SKM-1 (cell line): ENCODE measurements at regions not wholly inside any gene's neighbourhood (a gene's known extent, or its start where the extent isn't known, plus 50 kb on each side); places are given as distances from the start of the nearest gene placed in this dataset.
"Not testable (repeated sequence)": the region's sequence is repeated elsewhere in the genome, so short reads cannot be mapped to it uniquely, and the experiment has no call there.

Experiments used
- DNase-seq: peaks from one replicate; lab custom pipeline; 2025; ENCODE audit not compliant: unreplicated experiment; lab: John Stamatoyannopoulos, UW

DNA sequence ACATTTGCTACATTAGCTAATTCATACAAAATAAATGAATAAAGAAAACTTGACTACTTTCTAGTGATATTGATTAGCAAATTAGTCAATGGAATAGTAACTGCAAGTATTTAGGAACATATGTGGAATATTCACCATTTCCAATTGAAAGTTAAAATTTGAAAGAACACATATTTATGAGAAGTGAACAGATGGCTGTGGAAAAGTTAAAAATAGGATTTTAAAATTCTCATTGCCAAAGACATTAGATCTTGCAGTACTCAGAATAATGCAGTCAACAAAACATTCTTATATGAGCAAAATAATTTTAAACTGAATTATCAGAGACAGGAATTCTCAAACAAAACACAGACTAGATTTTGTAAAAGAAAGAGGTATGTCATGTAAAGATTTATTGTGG lies 613.9 kb upstream of the NOVA1 start:
- no peak for DNase-seq

DNA sequence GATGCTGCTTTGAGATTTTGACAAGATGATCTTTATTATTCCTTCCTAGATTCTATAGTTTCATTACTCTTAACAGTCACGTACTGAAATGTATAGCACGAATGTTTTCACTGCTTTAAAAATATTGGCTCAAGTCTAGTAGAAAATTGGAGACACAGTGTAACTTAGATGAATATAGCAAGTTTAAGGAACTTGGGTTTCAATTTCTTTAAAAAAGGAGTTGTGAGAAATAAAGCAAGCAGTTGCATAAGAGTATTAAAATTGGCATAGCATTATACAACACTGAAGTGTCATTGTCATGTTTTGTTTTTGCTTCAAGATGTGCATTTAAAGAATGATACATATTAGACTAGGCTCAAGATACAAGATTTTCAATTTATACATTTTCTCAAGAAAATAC lies 624.8 kb upstream of the NOVA1 start:
- DNase-seq, result no peak

DNA sequence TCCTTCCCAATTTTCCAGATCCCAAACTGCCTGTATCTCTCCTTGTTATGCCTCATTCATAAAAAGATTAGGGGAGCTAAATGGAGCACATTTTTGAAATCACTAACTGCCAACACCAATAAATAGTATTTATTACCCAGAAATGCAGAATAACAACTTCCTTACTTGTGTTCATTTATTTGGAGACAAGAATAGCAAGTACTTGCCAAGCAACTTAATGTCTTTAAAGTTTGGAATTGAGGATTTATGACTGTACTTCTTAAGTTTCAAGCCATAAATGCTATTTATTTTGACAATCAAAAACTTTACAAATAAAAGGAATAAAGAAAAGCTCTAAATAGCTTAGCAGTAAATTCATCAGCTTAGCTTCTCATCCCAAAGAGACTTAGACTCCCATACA lies 626.1 kb upstream of the NOVA1 start:
- DNase-seq, result no peak

DNA sequence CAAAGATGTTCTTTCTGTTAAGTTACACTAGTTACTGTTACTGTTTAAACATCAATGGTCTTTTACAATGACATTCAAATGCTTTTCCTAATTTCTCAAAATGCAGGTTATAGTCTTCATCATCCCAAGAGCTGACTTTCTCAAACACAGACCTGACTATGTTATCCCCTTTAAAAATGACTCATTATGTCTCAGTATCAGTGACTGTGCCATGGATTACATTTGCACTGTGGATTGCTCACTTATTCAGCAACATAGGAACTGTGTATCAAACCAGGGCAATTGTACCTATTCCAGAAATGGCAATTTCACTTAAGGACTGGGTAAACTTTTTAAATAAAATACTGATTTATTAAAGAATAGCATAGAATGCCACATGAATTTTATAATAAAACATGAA lies 630.2 kb upstream of the NOVA1 start:
- DNase-seq, result no peak

DNA sequence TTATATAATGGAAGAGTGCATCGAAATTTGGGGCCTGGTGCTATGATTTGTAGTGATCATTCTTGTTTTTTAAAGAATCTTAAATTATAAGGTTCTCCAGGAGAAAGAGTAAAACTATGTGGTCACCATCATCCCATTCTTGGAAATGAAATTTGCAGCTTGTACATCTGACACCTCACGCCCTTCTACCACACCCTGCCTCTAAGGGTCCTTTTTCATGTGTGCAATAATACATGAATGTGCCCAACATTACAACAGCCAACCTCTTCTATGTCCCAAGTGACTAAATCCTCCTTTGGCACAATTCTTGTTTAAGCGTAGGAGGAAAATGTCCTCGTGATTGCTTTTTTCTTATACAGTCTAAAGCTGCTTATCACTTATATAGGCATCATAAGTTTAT lies 636.5 kb upstream of the NOVA1 start:
- DNase-seq, result no peak

DNA sequence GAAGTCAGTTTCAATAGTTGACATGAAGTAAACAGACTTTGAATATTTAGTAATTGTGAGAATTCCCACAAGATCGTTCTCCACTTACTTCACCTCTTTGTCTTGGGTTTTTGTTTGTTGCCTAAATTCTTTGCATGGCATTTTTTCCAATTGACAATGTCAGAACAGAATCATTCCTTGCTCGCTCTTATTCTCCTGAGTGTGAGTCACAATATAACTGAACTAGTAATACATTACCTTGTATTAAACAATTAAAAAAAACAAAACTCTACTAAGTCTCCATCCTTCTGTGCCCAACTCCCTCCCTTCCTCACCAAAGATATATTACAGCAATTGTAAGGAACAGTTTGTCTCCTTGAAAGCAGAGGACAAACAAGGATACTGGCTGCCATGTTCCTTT lies 638.8 kb upstream of the NOVA1 start:
- DNase-seq, result no peak

DNA sequence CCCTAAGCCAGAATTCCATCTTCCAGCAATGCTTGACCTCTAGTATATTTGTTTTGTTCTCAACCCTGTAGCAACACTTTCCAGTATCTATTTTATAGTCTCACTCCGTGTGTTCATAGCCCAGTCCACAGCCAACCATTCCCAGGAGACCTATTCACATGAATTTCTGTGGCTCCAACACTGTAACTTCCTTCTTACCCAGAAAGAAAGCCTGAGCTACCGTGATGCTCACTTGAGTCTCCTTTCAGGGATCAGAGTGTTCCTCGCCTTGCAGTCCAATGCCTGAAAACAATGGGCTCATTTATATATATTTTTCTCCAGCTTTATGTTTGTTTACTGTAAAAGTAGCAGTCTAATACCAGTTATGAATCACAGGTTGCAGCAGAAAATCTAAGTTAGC lies 645.0 kb upstream of the NOVA1 start:
- DNase-seq, result no peak

DNA sequence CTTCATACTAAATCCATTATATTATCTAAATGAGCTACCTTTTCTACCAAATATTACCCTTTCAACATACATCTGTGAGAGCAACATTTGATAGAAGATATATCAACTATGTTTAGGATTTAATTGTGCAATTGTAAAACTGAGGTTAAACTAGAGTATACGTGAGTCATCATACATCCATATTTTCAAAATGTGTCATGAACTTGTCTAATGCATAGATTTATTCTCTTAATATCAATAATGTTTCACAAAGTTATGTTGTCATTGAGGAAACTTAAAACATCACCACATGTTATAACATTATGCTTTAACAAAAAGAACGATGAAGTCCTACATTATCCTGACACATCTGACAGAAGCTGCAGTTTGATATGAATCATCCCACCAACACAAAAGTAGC lies 645.5 kb upstream of the NOVA1 start:
- no peak for DNase-seq

DNA sequence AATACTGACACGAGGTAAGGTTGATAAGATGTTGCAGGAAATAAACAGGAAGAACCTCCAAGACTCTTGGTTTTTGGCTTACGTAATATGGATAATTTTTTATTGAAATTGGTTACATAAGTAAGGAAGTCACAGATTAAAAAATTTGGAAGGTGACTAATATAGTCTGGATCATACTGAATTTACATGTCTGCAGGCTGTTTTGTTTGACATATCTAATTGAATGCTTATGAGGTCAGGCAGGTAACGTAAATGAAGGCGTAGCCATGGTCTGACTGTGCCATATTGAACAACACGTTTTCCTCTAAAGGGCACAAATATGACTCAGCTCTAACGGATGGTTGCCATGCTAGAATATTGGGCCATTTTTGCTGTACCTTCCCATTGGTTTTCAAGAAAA lies 648.1 kb upstream of the NOVA1 start:
- no peak for DNase-seq

DNA sequence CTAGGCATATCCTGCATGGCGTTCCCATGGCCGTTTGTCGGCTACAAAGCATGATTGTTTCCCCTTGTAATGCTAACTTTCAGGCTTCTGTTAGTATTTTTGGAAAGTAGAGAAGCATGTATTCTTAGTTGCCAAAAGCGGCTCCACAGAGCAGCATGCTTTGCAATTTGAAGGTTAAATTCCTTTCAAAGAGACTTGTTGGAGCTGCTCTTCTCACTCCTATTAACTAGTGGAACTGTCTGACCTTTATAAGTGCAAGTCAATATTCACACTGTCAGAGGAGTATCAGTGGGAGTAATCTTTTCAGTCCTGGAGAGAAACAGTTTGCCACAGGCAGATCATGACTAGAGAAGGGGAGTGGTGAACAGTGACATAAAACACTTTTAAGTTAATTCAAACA lies 656.1 kb upstream of the NOVA1 start:
- DNase-seq, result no peak

DNA sequence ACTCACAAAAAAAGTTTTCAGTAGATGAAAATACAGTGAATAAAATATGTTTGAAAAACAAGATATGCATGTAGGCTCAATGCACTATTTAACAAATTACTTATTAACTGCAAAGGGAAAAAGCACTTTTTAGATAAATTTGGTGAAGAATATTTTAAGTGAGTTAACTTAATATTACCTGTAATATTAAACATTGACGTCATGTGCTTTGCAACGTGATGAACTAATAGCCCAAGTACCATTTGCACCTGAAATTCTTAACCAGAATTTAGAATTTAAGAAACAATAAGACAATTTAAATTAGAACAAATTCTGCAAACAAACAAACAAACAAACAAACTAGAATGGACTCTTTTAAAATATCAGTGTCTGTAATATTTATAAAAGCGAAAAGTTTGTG lies 659.0 kb upstream of the NOVA1 start:
- DNase-seq, result no peak

DNA sequence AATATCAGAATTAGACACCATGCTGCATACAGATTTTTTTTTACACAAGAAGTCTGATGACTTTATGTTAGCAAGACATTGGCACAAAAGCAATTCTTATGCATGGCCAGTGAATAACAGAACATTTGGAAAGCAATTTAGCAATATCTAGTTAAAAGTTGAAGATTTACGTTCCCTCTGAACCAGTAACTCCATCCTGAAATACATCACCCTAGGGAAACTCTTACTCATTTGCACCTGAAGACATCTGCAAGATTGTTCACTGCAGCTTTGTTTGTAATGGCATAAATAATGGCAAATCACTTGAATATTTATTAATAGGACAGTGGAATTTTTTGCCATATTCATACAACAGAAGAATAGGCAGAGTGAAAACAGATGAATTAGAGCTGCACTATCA lies 670.0 kb upstream of the NOVA1 start:
- no peak for DNase-seq

DNA sequence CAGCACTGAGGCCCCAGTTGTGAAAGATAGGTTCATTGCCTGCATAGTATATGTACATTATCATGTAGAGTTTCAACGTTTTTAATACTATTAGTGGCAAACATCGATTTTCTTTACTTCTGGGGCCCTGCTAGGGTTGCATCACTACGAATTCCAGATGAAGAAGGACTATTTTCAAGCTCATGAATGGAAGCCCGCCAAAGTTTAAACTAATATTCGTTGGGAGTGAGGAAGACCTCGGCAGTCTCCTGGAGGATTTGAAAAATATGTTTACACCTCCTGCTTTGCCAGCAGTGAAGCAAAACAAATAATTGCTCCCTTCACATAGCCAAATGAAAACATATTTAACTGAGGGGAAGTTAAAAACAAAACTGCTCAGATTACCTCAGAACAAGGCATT lies 672.9 kb upstream of the NOVA1 start:
- DNase-seq, result no peak

DNA sequence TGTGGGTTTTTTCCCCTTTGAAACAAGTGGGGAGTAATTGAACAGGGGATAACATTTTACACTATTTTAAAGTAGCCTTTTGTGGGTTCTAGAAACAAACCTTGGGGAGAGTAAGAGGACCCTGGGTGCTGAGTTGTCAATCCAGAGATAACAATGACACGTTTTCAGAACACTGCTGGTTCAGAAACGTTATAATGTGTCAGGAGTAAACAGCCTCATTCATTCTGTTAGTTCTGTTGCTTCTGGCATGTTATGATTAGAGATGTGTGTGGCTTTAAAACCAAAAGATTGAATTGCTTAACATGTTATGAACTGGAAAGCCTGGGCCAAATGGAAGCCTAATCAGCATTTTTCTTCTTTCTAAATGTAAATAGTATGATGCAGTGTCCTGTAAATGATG lies 680.5 kb upstream of the NOVA1 start:
- no peak for DNase-seq

DNA sequence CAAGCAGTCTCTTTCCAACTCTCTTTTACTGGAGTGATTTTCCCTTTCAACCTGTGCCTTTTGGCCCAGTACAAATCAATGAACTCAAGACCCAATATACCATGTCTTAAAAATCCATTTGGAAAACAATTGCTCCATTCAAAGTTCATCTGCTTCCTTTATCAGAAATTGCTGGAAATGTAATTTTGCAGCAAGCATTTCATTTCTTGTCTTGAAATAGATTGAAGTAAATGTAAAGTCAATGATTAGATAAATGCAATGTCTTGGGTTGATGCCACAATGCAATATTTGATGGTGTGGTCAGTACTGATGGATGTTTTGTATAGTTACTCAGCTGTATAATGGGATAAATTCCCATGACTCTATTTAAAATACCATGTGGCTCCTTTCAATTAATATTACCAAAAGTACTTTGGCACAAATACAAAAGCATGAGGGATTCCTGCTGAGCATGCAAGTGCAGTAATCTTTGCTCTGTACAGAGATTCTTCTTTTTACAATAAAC lies 707.7 kb upstream of the NOVA1 start:
- DNase-seq, result no peak

DNA sequence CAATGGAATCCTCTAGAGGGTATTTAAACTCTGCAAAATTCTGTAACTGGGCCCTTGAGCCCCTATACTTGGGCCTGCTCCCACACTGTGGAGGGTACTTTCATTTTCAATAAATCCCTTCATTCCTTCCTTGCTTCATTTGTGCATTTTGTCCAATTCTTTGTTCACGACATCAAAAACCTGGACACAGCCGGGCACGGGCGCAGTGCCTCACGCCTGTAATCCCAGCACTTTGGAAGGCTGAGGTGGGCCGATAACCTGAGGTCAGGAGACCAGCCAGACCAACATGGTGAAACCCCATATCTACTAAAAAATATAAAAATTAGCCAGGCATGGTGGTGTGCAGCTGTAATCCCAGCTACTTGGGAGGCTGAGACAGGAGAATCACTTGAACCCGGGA lies 714.9 kb upstream of the NOVA1 start:
- DNase-seq, result not testable (repeated sequence)

DNA sequence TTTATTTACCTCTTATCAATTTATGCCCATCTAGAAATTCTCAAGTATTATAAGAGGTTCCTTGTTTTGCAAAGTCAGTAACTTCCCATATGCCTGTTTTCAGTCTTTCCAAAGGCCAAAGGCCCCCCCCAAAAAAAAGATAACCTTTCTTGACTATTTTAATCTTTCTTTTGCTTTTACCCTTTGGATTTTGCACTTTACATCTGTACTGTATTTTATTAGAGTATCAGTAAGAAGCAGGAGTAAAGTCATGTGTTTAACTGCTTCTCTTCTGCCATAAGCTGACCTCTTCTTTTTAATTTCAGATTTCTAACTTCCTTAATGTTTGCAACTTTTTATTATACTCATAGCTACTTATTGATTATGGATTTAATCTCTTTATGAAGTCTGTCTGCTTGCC lies 716.4 kb upstream of the NOVA1 start:
- no peak for DNase-seq

DNA sequence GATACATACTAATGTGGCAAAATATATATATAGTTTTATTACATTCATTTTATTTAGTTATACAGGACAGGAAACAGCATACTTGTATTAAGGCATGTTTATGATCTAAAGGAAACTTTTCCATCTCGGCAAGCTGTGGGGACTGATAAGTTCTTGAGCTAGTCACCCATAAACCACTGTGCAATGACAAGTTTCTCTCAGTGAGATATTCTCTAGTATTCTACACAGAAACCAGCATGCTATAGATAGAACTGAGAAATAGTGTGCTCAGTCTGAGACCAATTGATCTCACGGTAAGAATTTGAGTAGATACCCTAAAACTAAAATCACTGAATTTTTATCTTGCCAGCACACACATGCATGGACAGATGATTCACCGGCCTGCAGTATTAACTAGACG lies 717.6 kb upstream of the NOVA1 start:
- DNase-seq, result no peak

DNA sequence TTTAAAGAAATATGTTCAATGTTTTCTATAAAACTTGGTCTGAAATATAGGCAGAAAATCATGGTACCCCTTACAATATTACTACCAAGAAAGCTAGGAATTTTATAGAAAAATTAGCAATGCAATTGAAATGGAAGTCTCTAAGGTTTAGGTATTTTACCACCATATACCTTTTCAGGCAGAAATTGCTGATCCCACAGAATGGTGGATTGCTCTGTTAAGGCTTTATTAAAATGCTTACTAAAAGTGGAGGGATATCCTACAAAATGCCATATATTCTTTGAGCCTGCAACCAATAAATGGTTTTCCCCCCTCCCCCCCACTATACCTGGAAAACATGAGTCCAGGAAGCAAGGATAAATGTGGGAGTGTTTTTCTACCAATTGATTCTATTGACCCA lies 718.1 kb upstream of the NOVA1 start:
- DNase-seq, result no peak

DNA sequence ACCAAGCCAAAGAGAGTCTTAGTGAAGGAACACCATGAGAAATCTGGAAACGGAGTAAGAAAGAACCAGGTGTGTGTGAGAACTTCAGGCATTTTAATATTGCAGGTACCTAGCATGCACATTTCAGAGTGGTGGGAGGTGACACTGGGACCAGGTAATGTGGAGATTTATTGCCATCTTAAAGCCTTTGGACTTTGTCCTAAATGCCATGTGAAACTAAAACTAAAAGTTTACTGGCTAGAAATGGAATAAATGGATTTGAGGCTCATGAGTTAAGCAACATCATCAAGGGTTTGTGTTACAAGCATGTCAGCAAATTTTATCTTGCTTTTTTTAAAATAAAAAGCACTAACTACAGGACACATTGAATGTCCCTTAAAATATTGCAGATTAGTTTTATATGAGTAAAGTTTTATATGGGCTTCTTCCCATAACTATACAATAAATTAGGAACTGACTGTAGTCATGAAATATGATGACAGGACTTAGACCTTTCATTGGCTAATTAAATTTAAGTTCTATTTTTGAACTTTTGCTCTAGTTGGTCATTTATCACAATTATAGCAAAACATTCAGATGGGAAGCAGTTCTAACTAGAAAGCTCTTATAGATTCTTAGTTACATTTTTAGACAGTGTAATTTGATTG lies 721.1 kb upstream of the NOVA1 start:
- DNase-seq, result no peak

DNA sequence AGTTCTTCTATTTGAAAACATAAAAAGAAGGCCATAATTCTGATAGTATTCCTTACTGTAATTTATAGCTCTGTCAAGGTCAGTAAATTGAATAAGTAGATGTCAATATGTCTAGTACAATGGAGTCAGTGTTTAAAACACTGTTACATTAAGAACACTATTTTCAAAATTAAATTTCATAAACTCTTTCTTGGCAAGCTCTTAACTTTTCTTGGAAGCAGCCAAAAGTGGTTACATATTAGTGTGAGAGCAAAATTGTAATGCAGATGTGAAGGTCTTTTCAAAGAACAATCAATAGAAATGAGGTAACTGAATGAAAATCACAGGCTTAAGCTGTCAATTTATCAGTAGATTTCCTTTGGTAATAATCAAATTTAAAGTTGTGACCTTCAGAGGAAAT lies 722.4 kb upstream of the NOVA1 start:
- DNase-seq, result no peak

DNA sequence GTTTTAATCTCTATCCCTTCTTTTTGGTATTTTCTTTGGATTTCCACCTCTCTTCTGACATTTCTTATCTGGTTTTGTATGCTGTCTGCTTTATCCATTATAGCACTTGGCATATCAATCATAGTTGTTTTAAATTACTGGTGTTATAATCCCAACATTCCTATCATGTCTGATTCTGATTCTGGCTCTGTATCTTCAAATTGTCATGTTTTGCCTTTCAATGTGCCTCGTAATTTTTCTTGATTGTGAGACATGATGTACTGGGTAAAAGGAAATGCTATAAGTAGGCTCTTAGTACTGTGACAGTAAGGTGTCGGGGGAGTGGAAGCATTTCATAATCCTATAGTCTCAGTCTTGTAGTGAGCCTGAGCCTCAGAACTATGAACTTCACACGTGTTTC lies 729.3 kb upstream of the NOVA1 start:
- DNase-seq, result no peak

DNA sequence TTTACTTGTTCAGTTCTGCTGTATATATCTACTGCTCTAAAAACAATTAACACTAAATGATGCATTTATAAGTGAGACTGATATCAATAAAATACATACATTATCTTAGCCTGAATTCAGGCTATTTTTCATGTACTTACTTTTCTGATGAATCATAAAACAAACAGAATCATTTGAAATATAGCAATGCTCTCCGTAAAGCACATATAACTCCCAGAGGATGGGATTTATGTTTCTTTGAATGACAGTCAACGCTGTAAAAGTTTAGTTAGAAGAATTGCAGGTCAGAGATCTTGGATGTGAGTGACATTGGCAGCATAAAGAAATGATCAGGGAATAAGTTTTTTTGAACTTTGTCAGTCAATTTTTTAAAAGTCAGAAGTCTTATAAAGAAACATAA lies 740.2 kb upstream of the NOVA1 start:
- DNase-seq, result no peak

DNA sequence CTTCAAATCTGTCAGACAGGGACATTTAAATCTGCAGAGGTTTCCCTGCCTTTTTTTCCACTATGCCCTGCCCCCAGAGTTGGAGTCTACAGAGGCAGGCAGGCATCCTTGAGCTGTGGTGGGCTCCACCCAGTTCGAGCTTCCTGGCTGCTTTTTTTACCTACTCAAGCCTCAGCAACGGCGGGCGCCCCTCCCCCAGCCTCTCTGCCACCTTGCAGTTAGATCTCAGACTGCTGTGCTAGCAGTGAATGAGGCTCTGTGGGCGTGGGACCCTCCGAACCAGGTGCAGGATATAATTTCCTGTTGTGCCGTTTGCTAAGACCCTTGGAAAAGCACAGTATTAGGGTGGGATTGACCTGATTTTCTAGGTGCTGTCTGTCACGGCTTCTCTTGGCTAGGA lies 765.2 kb upstream of the NOVA1 start:
- not testable (repeated sequence) for DNase-seq
